HG03045 (cell line): ENCODE measurements at regions not wholly inside any gene's neighbourhood (a gene's known extent, or its start where the extent isn't known, plus 50 kb on each side); places are given as distances from the start of the nearest gene placed in this dataset.

Experiments
- ATAC-seq: cut with Tn5 transposase; IDR thresholded peaks from one replicate; pipeline ENCODE4 v1.9.1; 2021; ENCODE audit warnings: mild to moderate bottlenecking, moderate library complexity; ENCODE audit not compliant: unreplicated experiment

- no peak for ATAC-seq
Measured at GRCh38 chr2:16615687-16616615, 49.7 kb downstream of the CYRIA start.

GRCh38 chr2:16615246-16615645 is 50.4 kb downstream of the CYRIA start:
- ATAC-seq, result no peak

GRCh38 chr2:16614314-16614860 is 51.2 kb downstream of the CYRIA start:
- ATAC-seq, result no peak

- ATAC-seq, result no peak
Measured at GRCh38 chr2:16613539-16614011, 52.1 kb downstream of the CYRIA start.

GRCh38 chr2:16612490-16612889 is 53.1 kb downstream of the CYRIA start:
- ATAC-seq, result no peak

DNA sequence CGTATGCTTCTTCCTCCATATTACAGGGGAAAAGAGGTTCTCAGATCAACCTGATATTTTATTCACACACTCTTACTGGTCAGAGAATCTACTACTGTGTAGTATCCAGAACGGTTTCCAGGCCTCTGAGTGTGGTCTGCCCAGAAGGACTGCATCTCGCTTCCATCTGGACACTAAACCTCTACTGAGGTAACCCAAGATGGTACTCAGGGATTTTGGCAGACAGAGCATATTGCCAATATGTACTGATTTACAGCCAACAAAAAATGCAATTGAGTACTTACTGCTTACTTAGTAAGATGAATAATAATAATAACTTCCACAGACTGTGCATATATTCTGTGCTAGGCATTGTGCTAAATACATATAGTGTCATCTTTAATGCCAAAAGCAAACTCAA is 55.8 kb downstream of the CYRIA start:
- ATAC-seq, result no peak

DNA sequence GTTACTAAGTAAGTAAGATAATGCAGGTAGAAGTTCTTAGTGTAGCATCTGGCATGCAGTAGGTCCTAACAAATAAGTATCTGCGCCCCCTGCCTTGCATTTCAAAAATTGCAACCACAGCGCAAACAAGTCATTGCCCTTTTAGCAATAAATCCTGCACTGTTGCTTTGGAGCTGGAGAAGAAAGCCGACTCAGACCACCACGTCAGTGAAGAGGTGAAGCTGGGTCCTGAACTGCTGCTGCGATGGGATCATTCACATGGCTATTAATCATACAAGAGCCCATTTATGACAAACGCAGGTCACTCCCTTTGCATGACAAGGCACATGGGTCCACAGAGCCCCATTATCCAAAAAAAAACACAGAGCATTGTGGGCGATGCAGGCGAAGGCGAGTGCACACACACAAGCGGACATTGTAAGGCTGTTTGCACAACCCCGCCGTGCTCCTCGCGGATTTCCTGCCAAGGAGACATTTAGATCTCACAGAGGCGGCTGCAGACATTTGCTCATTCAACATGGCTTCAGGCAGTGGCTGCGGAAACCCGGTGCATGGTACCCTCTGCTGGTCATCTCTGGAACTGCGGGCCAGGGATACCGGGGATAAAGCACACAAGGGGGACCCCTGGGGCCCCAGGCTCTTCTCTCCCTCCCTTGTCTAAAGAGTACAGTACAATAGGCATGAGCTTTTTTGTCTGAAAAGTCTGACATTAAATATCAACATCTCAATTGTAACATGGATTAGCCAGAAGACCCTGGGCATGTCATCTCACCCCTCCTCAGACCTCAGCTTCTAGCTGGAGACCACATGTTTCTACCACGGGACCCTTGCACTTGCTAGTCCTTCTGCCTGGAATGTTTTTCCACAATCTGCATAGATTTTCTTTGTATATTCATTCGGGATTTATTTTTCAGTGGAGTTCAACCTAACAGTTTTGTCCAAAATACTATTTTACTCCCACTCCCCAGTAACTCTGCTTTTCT is 56.7 kb downstream of the CYRIA start:
- peak; percentile 92 for ATAC-seq

GRCh38 chr2:16607301-16607700 is 58.3 kb downstream of the CYRIA start:
- no peak for ATAC-seq

DNA sequence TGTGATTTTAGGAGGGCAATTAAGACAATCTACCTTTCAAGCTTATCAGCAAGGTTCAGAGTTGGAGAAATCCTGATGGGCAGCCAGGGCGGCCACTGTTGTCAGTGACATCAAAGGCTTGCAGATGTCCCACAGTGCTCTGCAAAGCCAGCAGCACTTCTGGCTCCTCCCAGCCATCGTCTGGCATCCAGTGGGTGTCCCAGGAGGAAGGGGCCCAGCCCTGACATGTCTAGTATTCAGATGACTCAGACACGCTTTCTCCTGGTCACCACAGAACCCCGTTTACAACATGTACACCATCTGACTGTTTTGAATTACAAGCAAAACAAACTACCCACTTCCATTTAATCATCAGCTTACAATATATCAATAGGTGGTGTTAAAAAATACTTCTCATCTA is 61.4 kb downstream of the CYRIA start:
- ATAC-seq, result no peak

DNA sequence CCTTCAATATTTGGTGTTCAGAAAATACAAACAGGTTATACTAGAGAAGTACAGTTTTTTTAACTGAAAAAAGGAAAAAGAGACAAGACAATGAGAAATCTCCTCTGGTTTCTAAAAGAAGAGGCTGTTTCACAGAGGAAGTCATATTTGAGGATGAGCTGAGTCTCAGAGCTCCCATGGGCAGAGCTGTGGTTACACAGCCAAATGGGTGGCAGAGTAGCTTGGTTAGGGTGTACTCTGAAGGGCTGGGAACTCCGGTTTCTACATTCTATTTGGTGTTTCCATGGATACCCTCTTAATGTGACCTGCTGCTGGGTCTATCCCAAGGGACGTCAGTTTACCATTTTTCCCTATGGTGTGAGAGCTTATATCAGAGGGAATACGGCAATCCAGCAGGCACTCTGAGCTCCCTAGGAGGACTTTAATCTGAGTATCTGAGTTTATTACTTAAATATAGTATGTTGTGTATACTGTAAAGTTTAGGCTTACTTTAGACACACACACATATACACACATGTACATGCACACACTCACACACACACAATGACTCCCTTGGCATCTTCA is 74.2 kb downstream of the CYRIA start:
- no peak for ATAC-seq

- no peak for ATAC-seq
Measured at GRCh38 chr2:16589465-16589864, 76.2 kb downstream of the CYRIA start.

DNA sequence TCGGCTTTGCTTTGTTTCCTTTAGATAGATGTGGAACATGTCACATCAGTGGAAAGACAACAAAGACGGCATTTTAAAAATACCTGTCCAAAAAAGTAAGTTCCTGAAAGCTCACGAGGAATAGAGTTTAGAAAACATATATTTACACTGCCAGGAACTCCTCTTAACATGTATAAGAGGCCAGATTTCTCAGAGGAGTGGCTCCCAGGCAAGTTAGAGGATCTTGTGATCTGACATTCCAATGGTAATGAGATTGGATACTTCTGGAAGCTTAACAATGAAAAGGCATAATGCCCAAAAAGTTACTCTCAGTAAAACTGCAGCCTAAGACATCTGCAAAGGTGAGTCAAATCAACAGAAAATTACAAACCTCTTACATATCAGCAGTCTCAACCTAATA is 77.1 kb downstream of the CYRIA start:
- no peak for ATAC-seq

GRCh38 chr2:16587601-16588000 is 78.0 kb downstream of the CYRIA start:
- ATAC-seq, result no peak

- ATAC-seq, result no peak
Measured at GRCh38 chr2:16584824-16585540, 80.7 kb downstream of the CYRIA start.

GRCh38 chr2:16584084-16584483 is 81.5 kb downstream of the CYRIA start:
- ATAC-seq, result no peak

DNA sequence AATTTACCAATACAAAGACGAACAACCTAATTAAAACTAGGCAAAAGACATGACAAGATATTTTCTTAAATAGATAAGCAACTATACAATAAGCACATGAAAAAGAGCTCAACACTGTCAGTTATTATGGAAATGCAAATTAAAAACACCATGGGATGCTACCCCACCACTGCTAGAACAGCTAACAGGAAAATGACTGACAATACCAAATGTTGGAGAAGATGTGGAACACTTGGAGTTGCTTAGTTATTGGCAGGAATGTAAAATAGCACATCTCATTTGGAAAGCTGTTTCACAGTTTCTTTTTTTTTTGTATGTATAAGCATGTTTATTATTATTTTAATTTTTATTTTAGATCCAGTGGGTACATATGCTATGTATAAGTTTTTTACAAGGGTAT is 84.4 kb downstream of the CYRIA start:
- ATAC-seq, result no peak

DNA sequence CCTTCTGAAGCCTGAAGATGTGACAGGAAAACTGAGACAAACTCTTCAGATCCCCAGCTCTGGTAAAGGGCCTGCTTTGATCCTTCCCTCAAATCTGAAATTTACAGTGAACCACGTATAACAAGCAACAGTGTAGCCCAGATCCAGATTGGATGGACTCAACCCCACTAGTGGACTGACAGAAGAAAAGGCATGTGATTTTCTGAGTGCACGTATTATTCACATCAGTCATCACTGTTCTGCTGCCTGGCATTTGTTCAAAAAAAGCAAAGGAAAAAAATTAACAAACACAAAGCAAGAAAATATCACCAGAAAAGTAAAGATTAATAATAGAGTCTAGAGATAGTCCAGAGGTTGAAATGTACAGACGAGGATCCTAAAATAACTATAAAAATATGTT is 87.6 kb downstream of the CYRIA start:
- ATAC-seq, result no peak

DNA sequence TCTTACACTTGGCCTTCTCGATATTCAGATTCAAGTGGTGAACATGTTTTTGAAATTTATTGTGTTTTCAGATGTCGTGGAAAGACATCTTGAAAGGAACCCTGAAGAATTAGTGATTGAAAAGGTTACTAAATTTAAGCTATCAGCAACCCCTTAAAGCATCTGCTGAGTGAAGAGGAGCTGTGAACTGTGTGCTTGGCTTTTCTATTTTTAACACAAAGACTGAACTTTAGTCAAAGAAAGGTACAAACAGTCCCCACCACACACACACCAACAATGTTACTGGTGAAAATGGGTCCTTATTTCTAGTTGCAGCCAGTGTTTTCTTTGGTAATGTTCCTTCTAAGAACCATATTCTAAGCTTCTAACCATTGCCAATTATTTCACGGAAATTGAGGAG is 95.1 kb downstream of the CYRIA start:
- no peak for ATAC-seq

- ATAC-seq, result no peak
Measured at GRCh38 chr2:16568998-16569784, 96.4 kb downstream of the CYRIA start.
